Spleen (tissue), 7 donors: ENCODE measurements at regions not wholly inside any gene's neighbourhood (a gene's known extent, or its start where the extent isn't known, plus 50 kb on each side); places are given as distances from the start of the nearest gene placed in this dataset.

Source experiments
- POLR2AphosphoS5 ChIP-seq, 3 donors: sonication (generic); formaldehyde crosslinking; IDR thresholded peaks; one replicate each; pipeline ENCODE4 v1.5.1; 2017; ENCODE audit warnings: antibody characterized with exemption in 3 of 3
- TF ChIP-seq, protein P1 (sequence below), 11 experiments: fragments of 200-600 bp in 7 of 11; fragments of 450-650 bp in 4 of 11; sonication (generic) in 4 of 11; IDR thresholded peaks in 8 of 11; conservative IDR thresholded peaks in 3 of 11; 1 replicate in 7 of 11; 2 replicates in 4 of 11; pipeline versions ENCODE4 v1.4.0 to v1.8.0; 2016 to 2021; ENCODE audit warnings: antibody characterized with exemption in 11 of 11, inconsistent platforms in 4 of 11, mild to moderate bottlenecking in 1 of 11
- donor health status: DM: no; HTN: no; CAD: no; lungs with moderate emphysema.
- donor health status: DM: no; HTN: no; CAD: no.
- donor health status: DM: no; HTN: no; CAD: no.

- TF ChIP-seq, protein P1, sequence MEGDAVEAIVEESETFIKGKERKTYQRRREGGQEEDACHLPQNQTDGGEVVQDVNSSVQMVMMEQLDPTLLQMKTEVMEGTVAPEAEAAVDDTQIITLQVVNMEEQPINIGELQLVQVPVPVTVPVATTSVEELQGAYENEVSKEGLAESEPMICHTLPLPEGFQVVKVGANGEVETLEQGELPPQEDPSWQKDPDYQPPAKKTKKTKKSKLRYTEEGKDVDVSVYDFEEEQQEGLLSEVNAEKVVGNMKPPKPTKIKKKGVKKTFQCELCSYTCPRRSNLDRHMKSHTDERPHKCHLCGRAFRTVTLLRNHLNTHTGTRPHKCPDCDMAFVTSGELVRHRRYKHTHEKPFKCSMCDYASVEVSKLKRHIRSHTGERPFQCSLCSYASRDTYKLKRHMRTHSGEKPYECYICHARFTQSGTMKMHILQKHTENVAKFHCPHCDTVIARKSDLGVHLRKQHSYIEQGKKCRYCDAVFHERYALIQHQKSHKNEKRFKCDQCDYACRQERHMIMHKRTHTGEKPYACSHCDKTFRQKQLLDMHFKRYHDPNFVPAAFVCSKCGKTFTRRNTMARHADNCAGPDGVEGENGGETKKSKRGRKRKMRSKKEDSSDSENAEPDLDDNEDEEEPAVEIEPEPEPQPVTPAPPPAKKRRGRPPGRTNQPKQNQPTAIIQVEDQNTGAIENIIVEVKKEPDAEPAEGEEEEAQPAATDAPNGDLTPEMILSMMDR (IDR thresholded peaks at IDR 0.05 in 8 of 11, conservative IDR thresholded peaks at IDR 0.05 in 3 of 11): no peak
- TF ChIP-seq POLR2AphosphoS5 (IDR thresholded peaks at IDR 0.05): no peak
These were observed 210.9 kb upstream of the DDX18 start for GRCh38 chr2:117603567-117603966.
